ENCODE measurements at regions not wholly inside any gene's neighbourhood (a gene's known extent, or its start where the extent isn't known, plus 50 kb on each side); places are given as distances from the start of the nearest gene placed in this dataset.
A peak's percentile ranks its signal among the peaks of the same experiment; 100 is the strongest.

GRCh38 chr7:18132811-18133210, 105.2 kb upstream of the PRPS1L1 start:
- peak in 1 of 5 donors; percentile 28 for DNase-seq
- no peak overlapping the region for H3K9ac ChIP-seq (ENCODE audit: low read length in 3 of 3)
- no peaks in the 10 kb centered on the region for H3K9me3 ChIP-seq (ENCODE audit: control insufficient read depth in 2 of 3, insufficient read depth in 1 of 3, low read length in 3 of 3)
- H3K4me1 ChIP-seq (ENCODE audit: control insufficient read depth in 2 of 3, insufficient read depth in 2 of 3, low read depth in 1 of 3, low read length in 3 of 3), result no peaks in the 10 kb centered on the region
- H3K4me3 ChIP-seq (ENCODE audit: low read length in 3 of 3), result no peak overlapping the region
- H3K27me3 ChIP-seq (ENCODE audit: control insufficient read depth, insufficient read depth, low read length), result no peaks in the 10 kb centered on the region
- no peaks in the 10 kb centered on the region for H3K36me3 ChIP-seq (ENCODE audit: control insufficient read depth in 2 of 3, insufficient read depth in 3 of 3, low read length in 3 of 3)
- TF ChIP-seq CTCF (IDR thresholded peaks at IDR 0.05; ENCODE audit: borderline replicate concordance, extremely low read depth, insufficient read depth), result no peak
- intact Hi-C loops (cut with DNase I), result no loop called here
- no peak for FAIRE-seq
- no peak overlapping the region for H3K27ac ChIP-seq (ENCODE audit: low read depth in 2 of 2, low read length in 2 of 2)

GRCh38 chr7:18133921-18134320, 106.3 kb upstream of the PRPS1L1 start:
- no peak for TF ChIP-seq CTCF (IDR thresholded peaks at IDR 0.05; ENCODE audit: borderline replicate concordance, extremely low read depth, insufficient read depth)
- intact Hi-C loops (cut with DNase I), result no loop called here
- no peaks in the 10 kb centered on the region for H3K9me3 ChIP-seq (ENCODE audit: control insufficient read depth in 2 of 3, insufficient read depth in 1 of 3, low read length in 3 of 3)
- no peaks in the 10 kb centered on the region for H3K27me3 ChIP-seq (ENCODE audit: control insufficient read depth, insufficient read depth, low read length)
- H3K4me1 ChIP-seq (ENCODE audit: control insufficient read depth in 2 of 3, insufficient read depth in 2 of 3, low read depth in 1 of 3, low read length in 3 of 3), result no peaks in the 10 kb centered on the region
- H3K27ac ChIP-seq (ENCODE audit: low read depth in 2 of 2, low read length in 2 of 2), result no peak overlapping the region
- no peak for FAIRE-seq
- no peak overlapping the region for H3K9ac ChIP-seq (ENCODE audit: low read length in 3 of 3)
- DNase-seq, result no peak
- no peaks in the 10 kb centered on the region for H3K36me3 ChIP-seq (ENCODE audit: control insufficient read depth in 2 of 3, insufficient read depth in 3 of 3, low read length in 3 of 3)
- no peak overlapping the region for H3K4me3 ChIP-seq (ENCODE audit: low read length in 3 of 3)

- intact Hi-C loops (cut with DNase I), result no loop called here
- no peaks in the 10 kb centered on the region for H3K36me3 ChIP-seq (ENCODE audit: control insufficient read depth in 2 of 3, insufficient read depth in 3 of 3, low read length in 3 of 3)
- no peaks in the 10 kb centered on the region for H3K27me3 ChIP-seq (ENCODE audit: control insufficient read depth, insufficient read depth, low read length)
- no peaks in the 10 kb centered on the region for H3K4me1 ChIP-seq (ENCODE audit: control insufficient read depth in 2 of 3, insufficient read depth in 2 of 3, low read depth in 1 of 3, low read length in 3 of 3)
- H3K27ac ChIP-seq (ENCODE audit: low read depth in 2 of 2, low read length in 2 of 2), result no peak overlapping the region
- H3K4me3 ChIP-seq (ENCODE audit: low read length in 3 of 3), result no peak overlapping the region
- DNase-seq (no peak), FAIRE-seq (no peak)
- no peaks in the 10 kb centered on the region for H3K9me3 ChIP-seq (ENCODE audit: control insufficient read depth in 2 of 3, insufficient read depth in 1 of 3, low read length in 3 of 3)
- TF ChIP-seq CTCF (IDR thresholded peaks at IDR 0.05; ENCODE audit: borderline replicate concordance, extremely low read depth, insufficient read depth), result no peak
- no peak overlapping the region for H3K9ac ChIP-seq (ENCODE audit: low read length in 3 of 3)
Observed at GRCh38 chr7:18140943-18141342, 113.3 kb upstream of the PRPS1L1 start.

- H3K9me3 ChIP-seq (ENCODE audit: control insufficient read depth in 2 of 3, insufficient read depth in 1 of 3, low read length in 3 of 3), result no peaks in the 10 kb centered on the region
- no peak for DNase-seq
- no peaks in the 10 kb centered on the region for H3K36me3 ChIP-seq (ENCODE audit: control insufficient read depth in 2 of 3, insufficient read depth in 3 of 3, low read length in 3 of 3)
- intact Hi-C loops (cut with DNase I), result no loop called here
- no peaks in the 10 kb centered on the region for H3K4me1 ChIP-seq (ENCODE audit: control insufficient read depth in 2 of 3, insufficient read depth in 2 of 3, low read depth in 1 of 3, low read length in 3 of 3)
- no peak overlapping the region for H3K4me3 ChIP-seq (ENCODE audit: low read length in 3 of 3)
- H3K9ac ChIP-seq (ENCODE audit: low read length in 3 of 3), result no peak overlapping the region
- no peaks in the 10 kb centered on the region for H3K27me3 ChIP-seq (ENCODE audit: control insufficient read depth, insufficient read depth, low read length)
- TF ChIP-seq CTCF (IDR thresholded peaks at IDR 0.05; ENCODE audit: borderline replicate concordance, extremely low read depth, insufficient read depth), result no peak
- no peak for FAIRE-seq
- H3K27ac ChIP-seq (ENCODE audit: low read depth in 2 of 2, low read length in 2 of 2), result no peak overlapping the region
Observed at GRCh38 chr7:18144166-18144565, 116.5 kb upstream of the PRPS1L1 start.

Measured in kidney (tissue), 13 donors.